Heart left ventricle (tissue), 16 donors: ENCODE measurements at regions not wholly inside any gene's neighbourhood (a gene's known extent, or its start where the extent isn't known, plus 50 kb on each side); places are given as distances from the start of the nearest gene placed in this dataset.

Source experiments
- ATAC-seq, 4 donors: fragments of 200-7000 bp; cut with Tn5 transposase; one replicate each; pipeline ENCODE4 v1.9.1; 2020 to 2022; ENCODE audit warnings: moderate library complexity in 4 of 4, mild to moderate bottlenecking in 3 of 4, moderate number of reproducible peaks in 1 of 4
- DNase-seq, 5 donors: peaks; one replicate each; pipeline ENCODE4 v3.0.0-alpha.2; 2020
- H3K27ac ChIP-seq, 12 donors: fragments of 200-600 bp; sonication (generic) in 4 of 12; one replicate each; pipeline versions ENCODE4 v1.5.0 to v1.8.0; 2016 to 2022; ENCODE audit warnings: mild to moderate bottlenecking in 2 of 12
- H3K27me3 ChIP-seq, 9 donors: fragments of 200-600 bp; sonication (generic) in 2 of 9; one replicate each; pipeline versions ENCODE4 v1.5.1 to v1.8.0; 2016 to 2022; ENCODE audit warnings: mild to moderate bottlenecking in 3 of 9
- H3K36me3 ChIP-seq, 9 donors: fragments of 200-600 bp; sonication (generic) in 2 of 9; one replicate each; pipeline versions ENCODE4 v1.5.0 to v1.8.0; 2018 to 2022; ENCODE audit warnings: mild to moderate bottlenecking in 2 of 9
- H3K4me1 ChIP-seq, 12 donors: fragments of 200-600 bp; sonication (generic) in 4 of 12; one replicate each; pipeline versions ENCODE4 v1.5.0 to v1.8.0; 2016 to 2022; ENCODE audit warnings: mild to moderate bottlenecking in 3 of 12
- H3K4me3 ChIP-seq, 12 donors: fragments of 200-600 bp; sonication (generic) in 4 of 12; one replicate each; pipeline versions ENCODE4 v1.5.0 to v1.8.0; 2017 to 2022; ENCODE audit warnings: mild to moderate bottlenecking in 9 of 12, moderate library complexity in 4 of 12
- H3K9me3 ChIP-seq, 12 donors: fragments of 200-600 bp; sonication (generic) in 4 of 12; one replicate each; pipeline versions ENCODE4 v1.5.0 to v1.8.0; 2016 to 2022; ENCODE audit warnings: mild to moderate bottlenecking in 1 of 12
- POLR2A ChIP-seq, 2 donors: fragments of 450-650 bp; IDR thresholded peaks; one replicate each; pipeline ENCODE4 v1.6.1; 2017; ENCODE audit warnings: antibody characterized with exemption in 2 of 2, mild to moderate bottlenecking in 2 of 2, moderate library complexity in 2 of 2
- WGBS, 4 donors: extraction: QIAGEN DNeasy Blood & Tissue Kit in 2 of 4; methylation state at CpG; one replicate each; pipeline versions ENCODE4 v1.1.5 to v1.1.7; 2013 to 2018; 5-methylcytosine and 5-hydroxymethylcytosine counted together
- intact Hi-C, 10 donors: fragments of 100-400 bp; cut with DNase I; formaldehyde crosslinking; loops; one replicate each; pipeline versions ENCODE4 v1.11.1 to v1.14.2; 2022
- TF ChIP-seq, protein P1 (sequence below), 12 donors: fragments of 200-600 bp; sonication (generic) in 4 of 12; IDR thresholded peaks; one replicate each; pipeline versions ENCODE4 v1.5.0 to v1.8.0; 2018 to 2022; ENCODE audit warnings: antibody characterized with exemption in 12 of 12, mild to moderate bottlenecking in 5 of 12
- donor health status: ischemic (EF 13 %, LVEDD 7.1; RV severe dilation, severe dysfunction).
- donor health status: healthy with polysubstance abuse.
- donor health status: DM: no; HTN: yes; CAD: no.
- donor health status: DM: no; HTN: no; CAD: no.
- donor health status: ischemic (EF 25% LVEDD 6.9; RV normal size, moderate dysfunction).
- donor health status: ischemic (EF 25% LVEDD 5.7; RV mildly dilated, moderate dysfunction).
- donor health status: healthy.
- donor health status: DM: yes; HTN: yes; CAD: no.
- donor health status: ischemic (EF 35%, LVEDD 5.7; RV mildly dilated, moderate dysfunction).
- donor health status: nonischemic (EF 11% LVEDD 7.7; RV severe dilation, severe dysfunction).
- donor health status: DM: yes; HTN: yes; CAD: no.
- donor health status: PGD.
- donor health status: ischemic (EF 29% LVEDD 5.4; RV normal size, mild dysfunction).
- donor health status: nonischemic (EF 23%, LVEDD 6.1; RV moderate dilation, normal function).

DNA sequence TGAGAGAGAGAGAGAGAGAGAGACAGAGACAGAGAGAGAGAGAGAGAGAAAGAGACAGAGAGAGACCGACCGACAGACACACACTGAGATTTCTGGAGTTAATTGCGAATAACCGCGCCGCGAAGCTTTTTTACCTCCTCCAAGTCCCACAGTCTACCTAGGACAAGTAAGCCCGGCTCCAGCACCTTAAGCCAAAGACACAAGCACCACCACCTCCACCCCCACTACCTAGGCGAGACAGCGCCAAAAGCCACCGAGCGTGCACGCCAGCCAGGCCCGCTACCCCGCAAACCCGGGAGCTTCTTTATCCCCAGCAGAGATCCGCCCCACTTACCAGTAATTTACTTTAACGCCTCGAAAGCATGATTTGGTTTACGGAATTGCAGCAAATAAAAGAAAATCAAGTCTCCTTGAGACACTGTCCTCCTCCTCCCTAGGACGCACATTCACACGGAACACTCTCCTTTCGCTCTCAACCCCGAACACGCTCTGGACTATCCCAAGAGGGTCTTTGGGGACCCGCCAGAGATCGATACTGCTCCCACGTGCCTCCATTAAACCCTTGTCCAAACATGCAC lies 649.6 kb upstream of the DIPK2B start:
- Histone ChIP-seq H3K9me3 (no peaks in the 10 kb centered on the region), H3K36me3 (no peaks in the 10 kb centered on the region), H3K4me3 (peak overlapping the region in 11 of 12 donors; percentile 31 to 60 (median 49)), H3K27me3 (peaks cover 0 to 61% (median 0%) of the 10 kb centered on the region in 9 donors), H3K27ac (no peak overlapping the region), H3K4me1 (peaks cover 0 to 6% (median 0%) of the 10 kb centered on the region in 12 donors)
- 1 to 48% (median 18%) methylated on average over 27 to 28 of the region's 28 CpGs for WGBS, 4 donors
- TF ChIP-seq, protein P1, sequence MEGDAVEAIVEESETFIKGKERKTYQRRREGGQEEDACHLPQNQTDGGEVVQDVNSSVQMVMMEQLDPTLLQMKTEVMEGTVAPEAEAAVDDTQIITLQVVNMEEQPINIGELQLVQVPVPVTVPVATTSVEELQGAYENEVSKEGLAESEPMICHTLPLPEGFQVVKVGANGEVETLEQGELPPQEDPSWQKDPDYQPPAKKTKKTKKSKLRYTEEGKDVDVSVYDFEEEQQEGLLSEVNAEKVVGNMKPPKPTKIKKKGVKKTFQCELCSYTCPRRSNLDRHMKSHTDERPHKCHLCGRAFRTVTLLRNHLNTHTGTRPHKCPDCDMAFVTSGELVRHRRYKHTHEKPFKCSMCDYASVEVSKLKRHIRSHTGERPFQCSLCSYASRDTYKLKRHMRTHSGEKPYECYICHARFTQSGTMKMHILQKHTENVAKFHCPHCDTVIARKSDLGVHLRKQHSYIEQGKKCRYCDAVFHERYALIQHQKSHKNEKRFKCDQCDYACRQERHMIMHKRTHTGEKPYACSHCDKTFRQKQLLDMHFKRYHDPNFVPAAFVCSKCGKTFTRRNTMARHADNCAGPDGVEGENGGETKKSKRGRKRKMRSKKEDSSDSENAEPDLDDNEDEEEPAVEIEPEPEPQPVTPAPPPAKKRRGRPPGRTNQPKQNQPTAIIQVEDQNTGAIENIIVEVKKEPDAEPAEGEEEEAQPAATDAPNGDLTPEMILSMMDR (IDR thresholded peaks at IDR 0.05), result no peak
- TF ChIP-seq POLR2A (IDR thresholded peaks at IDR 0.05), result no peak
- no peak for ATAC-seq
- DNase-seq, result no peak
- intact Hi-C loops, result loop anchor here in 1 of 10 donors (5.0 kb wide), 1 partner anchor 333 kb away; no protein-coding TSS in a partner anchor

DNA sequence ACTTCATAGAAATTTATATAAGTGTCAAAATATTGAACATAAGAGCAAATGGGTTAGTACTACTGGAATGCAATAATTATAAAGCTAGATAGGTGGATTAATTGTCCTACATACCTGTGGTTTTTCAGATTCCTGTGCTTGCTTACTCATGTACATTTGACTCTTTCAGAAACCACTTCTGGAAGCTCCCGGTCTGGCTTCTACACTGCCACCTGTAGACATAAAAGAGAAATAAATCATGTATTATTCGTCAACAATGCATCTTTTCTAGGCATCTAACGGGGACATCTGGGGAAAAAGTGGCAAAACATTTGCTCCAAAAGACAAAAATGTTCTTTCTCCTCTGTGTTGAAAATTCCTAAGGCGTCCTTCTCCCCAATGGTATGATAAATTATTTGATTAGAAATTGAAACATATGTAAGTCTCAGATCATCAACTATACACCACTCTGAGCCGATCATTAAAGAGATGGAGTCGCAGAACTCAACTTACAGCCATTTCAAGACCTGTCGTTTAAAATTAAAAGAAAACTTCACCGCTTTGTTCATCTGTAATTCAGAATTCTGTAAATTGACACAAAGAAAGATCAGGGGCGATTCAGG lies 648.7 kb upstream of the DIPK2B start:
- Histone ChIP-seq H3K36me3 (no peaks in the 10 kb centered on the region), H3K27ac (no peak overlapping the region), H3K27me3 (peaks cover 0 to 56% (median 0%) of the 10 kb centered on the region in 9 donors), H3K4me1 (peaks cover 0 to 6% (median 0%) of the 10 kb centered on the region in 12 donors), H3K4me3 (peak overlapping the region in 8 of 12 donors; percentile 1 to 57 (median 15)), H3K9me3 (no peaks in the 10 kb centered on the region)
- intact Hi-C loops, result loop anchor here in 6 of 10 donors (5.0 to 10.0 kb wide), 4 partner anchors 255 to 525 kb away; no protein-coding TSS in a partner anchor
- DNase-seq, result no peak
- WGBS, 4 donors, result 10 to 36% (median 21%) methylated on average over 9 of the region's 9 CpGs
- ATAC-seq, result no peak
- no peak for TF ChIP-seq POLR2A (IDR thresholded peaks at IDR 0.05)
- TF ChIP-seq, protein P1 (IDR thresholded peaks at IDR 0.05), result peak in 7 of 12 donors; percentile 18 to 45 (median 31)

DNA sequence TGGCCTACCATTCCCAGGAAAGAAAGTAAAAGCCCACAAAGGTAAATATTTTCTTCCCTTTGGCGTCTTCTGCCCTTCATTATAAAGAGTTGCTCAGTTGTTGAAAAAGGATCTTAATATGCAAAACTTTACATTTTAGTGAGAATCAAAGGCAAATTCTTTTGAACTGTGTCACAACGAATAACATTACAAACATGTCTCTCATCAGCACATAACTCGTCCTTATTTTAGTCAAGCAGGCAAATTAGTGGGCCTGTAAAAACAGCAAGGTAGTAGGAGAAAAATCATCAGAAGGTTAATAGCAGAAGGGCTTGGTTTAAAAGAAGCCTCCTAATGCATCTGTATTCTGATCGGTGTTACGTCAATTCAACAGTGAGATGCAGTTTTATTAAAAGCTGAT lies 647.3 kb upstream of the DIPK2B start:
- peaks cover 0 to 6% (median 0%) of the 10 kb centered on the region in 12 donors for H3K4me1 ChIP-seq
- H3K4me3 ChIP-seq, result no peak overlapping the region
- no peaks in the 10 kb centered on the region for H3K36me3 ChIP-seq
- no peak overlapping the region for H3K27ac ChIP-seq
- DNase-seq, result no peak
- intact Hi-C loops, result loop anchor here in 6 of 10 donors (5.0 to 10.0 kb wide), 4 partner anchors 253 to 523 kb away; no protein-coding TSS in a partner anchor
- H3K27me3 ChIP-seq, result peaks cover 0 to 43% (median 0%) of the 10 kb centered on the region in 9 donors
- WGBS, 4 donors, result 92 to 96% (median 93%) methylated on average over 5 of the region's 5 CpGs
- no peak for ATAC-seq
- TF ChIP-seq, protein P1 (IDR thresholded peaks at IDR 0.05), result no peak
- no peak for TF ChIP-seq POLR2A (IDR thresholded peaks at IDR 0.05)
- H3K9me3 ChIP-seq, result no peaks in the 10 kb centered on the region

DNA sequence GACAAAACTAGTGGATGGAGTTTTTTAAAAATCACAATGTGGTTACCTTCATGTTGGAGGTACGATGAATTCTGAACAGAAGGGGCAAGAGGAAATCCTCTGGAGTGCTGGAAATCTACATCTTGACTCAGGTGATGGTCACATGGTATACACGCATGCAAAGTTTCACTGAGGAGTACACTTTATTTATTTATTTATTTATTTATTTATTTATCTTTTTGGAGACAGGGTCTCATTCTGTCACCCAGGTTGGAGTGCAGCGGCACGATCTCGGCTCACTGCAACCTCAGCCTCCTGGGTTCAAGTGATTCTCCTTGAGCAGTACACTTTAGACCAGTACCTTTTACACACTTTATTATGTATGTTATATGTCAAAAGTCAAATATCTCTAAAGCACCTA lies 645.7 kb upstream of the DIPK2B start:
- Histone ChIP-seq H3K36me3 (no peaks in the 10 kb centered on the region), H3K27me3 (peaks cover 0 to 36% (median 0%) of the 10 kb centered on the region in 9 donors), H3K27ac (no peak overlapping the region), H3K4me1 (peaks cover 0 to 6% (median 0%) of the 10 kb centered on the region in 12 donors), H3K4me3 (no peak overlapping the region), H3K9me3 (no peaks in the 10 kb centered on the region)
- ATAC-seq (no peak), DNase-seq (no peak)
- intact Hi-C loops, result loop anchor here in 6 of 10 donors (5.0 to 10.0 kb wide), 4 partner anchors 252 to 522 kb away; no protein-coding TSS in a partner anchor
- TF ChIP-seq, protein P1 (IDR thresholded peaks at IDR 0.05), result no peak
- no peak for TF ChIP-seq POLR2A (IDR thresholded peaks at IDR 0.05)
- WGBS, 4 donors, result 90 to 97% (median 96%) methylated on average over 5 of the region's 5 CpGs
